Fibroblast of pulmonary artery (primary cell): ENCODE measurements at regions not wholly inside any gene's neighbourhood (a gene's known extent, or its start where the extent isn't known, plus 50 kb on each side); places are given as distances from the start of the nearest gene placed in this dataset.

Source experiments
- DNase-seq: peaks from one replicate; pipeline ENCODE4 v3.0.0-alpha.2; 2010; ENCODE audit warnings: low read depth
- H3K4me3 ChIP-seq: replicated peaks from 2 replicates; pipeline ENCODE4 v1.5.1; 2011; ENCODE audit warnings: low read depth, mild to moderate bottlenecking, control low read depth, low read length, moderate library complexity
- TF ChIP-seq, protein P1 (sequence below): IDR thresholded peaks from 2 replicates; pipeline ENCODE4 v1.5.1; 2011; ENCODE audit warnings: mild to moderate bottlenecking, control low read depth, low read length, inconsistent platforms; ENCODE audit errors: missing control alignments

DNA sequence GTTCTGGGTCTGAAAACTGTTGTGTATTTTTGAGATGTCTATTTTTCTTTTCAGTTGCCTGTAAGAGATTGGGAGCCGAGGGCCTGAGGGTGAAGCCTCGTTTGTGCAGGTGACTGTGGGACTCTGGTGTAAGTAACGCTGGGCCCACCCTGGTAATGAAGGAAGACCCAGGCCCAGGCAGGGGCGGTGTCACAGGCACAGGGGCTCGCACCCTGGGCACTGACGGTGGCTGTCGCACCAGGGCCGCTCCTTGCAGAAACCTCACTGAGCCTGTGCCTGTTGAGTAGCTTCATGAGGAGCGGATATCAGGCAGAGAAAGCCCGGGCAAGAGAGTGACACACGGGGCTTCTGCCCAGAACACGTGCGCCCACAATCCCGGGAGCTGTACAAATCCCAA, 541.4 kb downstream of the TRIML1 start:
- TF ChIP-seq, protein P1, sequence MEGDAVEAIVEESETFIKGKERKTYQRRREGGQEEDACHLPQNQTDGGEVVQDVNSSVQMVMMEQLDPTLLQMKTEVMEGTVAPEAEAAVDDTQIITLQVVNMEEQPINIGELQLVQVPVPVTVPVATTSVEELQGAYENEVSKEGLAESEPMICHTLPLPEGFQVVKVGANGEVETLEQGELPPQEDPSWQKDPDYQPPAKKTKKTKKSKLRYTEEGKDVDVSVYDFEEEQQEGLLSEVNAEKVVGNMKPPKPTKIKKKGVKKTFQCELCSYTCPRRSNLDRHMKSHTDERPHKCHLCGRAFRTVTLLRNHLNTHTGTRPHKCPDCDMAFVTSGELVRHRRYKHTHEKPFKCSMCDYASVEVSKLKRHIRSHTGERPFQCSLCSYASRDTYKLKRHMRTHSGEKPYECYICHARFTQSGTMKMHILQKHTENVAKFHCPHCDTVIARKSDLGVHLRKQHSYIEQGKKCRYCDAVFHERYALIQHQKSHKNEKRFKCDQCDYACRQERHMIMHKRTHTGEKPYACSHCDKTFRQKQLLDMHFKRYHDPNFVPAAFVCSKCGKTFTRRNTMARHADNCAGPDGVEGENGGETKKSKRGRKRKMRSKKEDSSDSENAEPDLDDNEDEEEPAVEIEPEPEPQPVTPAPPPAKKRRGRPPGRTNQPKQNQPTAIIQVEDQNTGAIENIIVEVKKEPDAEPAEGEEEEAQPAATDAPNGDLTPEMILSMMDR: no peak
- no peak overlapping the region for H3K4me3 ChIP-seq
- DNase-seq: no peak

DNA sequence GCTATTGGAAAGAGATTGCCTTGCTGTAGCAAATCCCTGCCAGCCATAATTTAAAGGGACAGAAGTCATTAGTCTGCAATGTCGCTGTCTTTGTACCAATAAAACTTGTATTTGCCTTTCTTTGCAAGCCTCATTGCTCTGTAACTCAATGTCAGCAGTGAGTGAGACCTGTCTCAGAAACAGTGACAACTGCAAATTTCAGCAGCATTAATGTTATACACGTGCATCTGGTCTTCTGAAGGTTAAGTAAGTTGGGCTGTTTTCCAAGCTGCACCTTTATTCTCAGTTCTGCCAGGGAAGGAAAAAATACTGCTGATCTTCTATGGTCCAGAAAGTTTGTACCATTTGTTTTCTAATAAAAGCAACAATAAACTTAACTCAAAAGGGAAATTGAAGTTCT, 543.1 kb downstream of the TRIML1 start:
- no peak overlapping the region for H3K4me3 ChIP-seq
- TF ChIP-seq, protein P1: no peak
- DNase-seq: no peak

DNA sequence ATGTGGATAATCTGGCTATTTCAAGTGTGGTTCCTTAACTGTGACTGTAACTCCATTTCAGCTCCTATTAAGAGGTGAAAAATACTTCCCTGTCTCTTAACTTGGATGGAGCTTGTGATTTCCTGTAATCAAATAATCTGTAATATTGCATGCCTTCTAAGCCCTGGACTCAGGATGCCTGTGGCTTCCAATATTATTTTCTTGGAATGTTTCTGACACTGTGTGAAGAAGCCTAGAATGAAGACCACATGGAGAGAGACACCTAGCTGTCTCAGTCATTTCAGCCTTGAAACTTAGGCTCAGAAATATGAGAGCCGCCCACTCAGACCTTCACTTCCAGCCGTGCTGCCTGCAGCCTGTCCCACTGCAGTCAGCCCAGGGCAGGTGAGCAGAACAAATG, 544.3 kb downstream of the TRIML1 start:
- H3K4me3 ChIP-seq: no peak overlapping the region
- TF ChIP-seq, protein P1: no peak
- DNase-seq: no peak

DNA sequence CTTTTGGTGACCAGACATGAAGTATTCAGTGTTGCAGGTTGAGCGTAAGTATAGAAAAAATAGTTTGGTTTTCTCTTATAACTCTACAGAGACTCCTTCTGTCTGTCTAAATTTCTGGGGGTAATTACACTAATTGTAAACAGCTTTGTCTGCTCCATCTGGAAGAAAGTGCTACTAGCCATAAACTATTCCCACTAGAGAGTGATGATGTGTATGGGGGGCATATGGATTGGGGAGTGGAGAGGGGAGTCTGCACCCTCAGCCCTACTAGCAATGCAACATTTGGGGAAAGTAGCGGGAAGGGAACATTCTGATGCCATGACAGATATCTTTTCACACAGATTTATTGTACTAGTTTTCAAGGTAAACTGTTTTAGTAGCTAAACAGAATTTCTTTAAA, 549.7 kb downstream of the TRIML1 start:
- no peak for DNase-seq
- no peak overlapping the region for H3K4me3 ChIP-seq
- TF ChIP-seq, protein P1: no peak

DNA sequence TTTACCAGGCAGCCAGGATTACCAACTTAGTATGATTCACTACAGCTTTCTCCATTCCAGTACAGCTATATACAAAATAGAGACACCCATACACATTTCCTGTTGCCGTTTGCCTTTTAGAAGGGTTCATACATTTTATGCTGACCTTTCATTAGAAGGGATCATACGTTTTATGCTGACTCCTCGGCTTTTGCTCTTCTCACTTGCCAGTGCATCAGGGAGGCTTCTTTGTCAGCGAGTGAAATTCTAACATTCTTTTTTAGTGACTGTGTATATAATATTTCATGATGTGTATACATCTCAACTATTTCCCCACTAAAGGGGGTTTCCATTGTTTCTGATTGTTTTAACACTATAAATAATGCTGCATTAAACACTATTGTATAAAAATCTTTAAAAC, 552.6 kb downstream of the TRIML1 start:
- H3K4me3 ChIP-seq: no peak overlapping the region
- TF ChIP-seq, protein P1: no peak
- DNase-seq: peak; percentile 0

DNA sequence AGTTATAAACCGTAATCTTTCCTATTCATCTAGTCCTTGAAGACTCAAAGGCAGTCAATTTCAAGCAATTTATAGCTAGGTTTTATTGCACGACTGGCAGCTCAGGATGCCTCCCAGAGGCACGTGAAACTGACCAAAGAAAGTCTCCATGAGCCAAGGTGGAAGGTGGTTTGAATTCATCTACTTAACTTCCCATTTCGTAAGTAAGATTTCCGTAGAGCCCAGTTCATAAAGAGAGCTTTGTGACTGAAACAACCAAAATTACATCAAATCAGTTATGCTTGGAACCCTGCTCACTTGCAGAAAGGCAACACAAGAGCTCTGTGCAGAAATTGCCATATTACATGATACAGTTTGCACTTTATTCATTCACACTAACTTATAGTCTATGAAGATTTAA, 556.0 kb downstream of the TRIML1 start:
- TF ChIP-seq, protein P1: no peak
- H3K4me3 ChIP-seq: no peak overlapping the region
- no peak for DNase-seq

DNA sequence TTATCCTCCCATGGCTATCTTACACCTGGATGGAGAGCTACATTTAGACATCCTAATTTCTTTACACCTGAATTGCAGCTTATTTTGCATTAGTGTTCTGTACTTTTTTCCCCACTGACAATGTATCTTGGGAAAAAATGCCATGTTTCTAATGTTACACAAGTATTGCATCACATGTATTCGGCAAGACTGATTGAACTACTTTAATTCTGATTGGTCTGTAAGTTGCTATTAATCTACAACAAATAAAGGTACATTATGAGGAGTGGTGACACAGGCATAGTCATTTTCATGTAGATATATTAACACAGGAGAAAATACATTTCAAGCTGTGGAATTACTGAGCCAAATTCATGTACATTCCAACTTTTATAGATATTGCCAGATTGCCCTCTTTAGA, 558.0 kb downstream of the TRIML1 start:
- H3K4me3 ChIP-seq: no peak overlapping the region
- no peak for DNase-seq
- TF ChIP-seq, protein P1: no peak
